ENCODE measurements at regions not wholly inside any gene's neighbourhood (a gene's known extent, or its start where the extent isn't known, plus 50 kb on each side); places are given as distances from the start of the nearest gene placed in this dataset.

GRCh38 chr18:3383381-3383915 lies 66.5 kb upstream of the TGIF1 start (continued):
- 0 out of 2 replicates have a peak, but pooled peaks have one; percentile 21 for TF ChIP-seq PRDM6 (tag by site-specific recombination; IDR thresholded peaks at IDR 0.05)
- no peak for TF ChIP-seq GFI1B (tag by site-specific recombination; IDR thresholded peaks at IDR 0.05)
- TF ChIP-seq SP7 (tag by site-specific recombination; IDR thresholded peaks at IDR 0.05), result peak; percentile 100
- peak; percentile 56; the same call in 1 of the 2 replicates for TF ChIP-seq ZNF843 (tag by site-specific recombination; IDR thresholded peaks at IDR 0.05)
- TF ChIP-seq, protein P1, sequence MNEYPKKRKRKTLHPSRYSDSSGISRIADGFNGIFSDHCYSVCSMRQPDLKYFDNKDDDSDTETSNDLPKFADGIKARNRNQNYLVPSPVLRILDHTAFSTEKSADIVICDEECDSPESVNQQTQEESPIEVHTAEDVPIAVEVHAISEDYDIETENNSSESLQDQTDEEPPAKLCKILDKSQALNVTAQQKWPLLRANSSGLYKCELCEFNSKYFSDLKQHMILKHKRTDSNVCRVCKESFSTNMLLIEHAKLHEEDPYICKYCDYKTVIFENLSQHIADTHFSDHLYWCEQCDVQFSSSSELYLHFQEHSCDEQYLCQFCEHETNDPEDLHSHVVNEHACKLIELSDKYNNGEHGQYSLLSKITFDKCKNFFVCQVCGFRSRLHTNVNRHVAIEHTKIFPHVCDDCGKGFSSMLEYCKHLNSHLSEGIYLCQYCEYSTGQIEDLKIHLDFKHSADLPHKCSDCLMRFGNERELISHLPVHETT (tag by site-specific recombination; IDR thresholded peaks at IDR 0.05), result no peak
- no peak for TF ChIP-seq MZF1 (tag by site-specific recombination; IDR thresholded peaks at IDR 0.05; ENCODE audit: borderline replicate concordance)
- TF ChIP-seq, protein P2, sequence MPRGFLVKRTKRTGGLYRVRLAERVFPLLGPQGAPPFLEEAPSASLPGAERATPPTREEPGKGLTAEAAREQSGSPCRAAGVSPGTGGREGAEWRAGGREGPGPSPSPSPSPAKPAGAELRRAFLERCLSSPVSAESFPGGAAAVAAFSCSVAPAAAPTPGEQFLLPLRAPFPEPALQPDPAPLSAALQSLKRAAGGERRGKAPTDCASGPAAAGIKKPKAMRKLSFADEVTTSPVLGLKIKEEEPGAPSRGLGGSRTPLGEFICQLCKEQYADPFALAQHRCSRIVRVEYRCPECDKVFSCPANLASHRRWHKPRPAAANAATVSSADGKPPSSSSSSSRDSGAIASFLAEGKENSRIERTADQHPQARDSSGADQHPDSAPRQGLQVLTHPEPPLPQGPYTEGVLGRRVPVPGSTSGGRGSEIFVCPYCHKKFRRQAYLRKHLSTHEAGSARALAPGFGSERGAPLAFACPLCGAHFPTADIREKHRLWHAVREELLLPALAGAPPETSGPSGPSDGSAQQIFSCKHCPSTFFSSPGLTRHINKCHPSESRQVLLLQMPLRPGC (tag by site-specific recombination; IDR thresholded peaks at IDR 0.05), result no peak
- no peak for TF ChIP-seq ZNF518A (tag by site-specific recombination; conservative IDR thresholded peaks at IDR 0.05; ENCODE audit: low read depth)
- TF ChIP-seq ZNF221 (tag by site-specific recombination; IDR thresholded peaks at IDR 0.05; ENCODE audit: borderline replicate concordance), result no peak
- TF ChIP-seq KLF1 (tag by site-specific recombination; IDR thresholded peaks at IDR 0.05), result peak; percentile 47; the same call in 1 of the 2 replicates
- TF ChIP-seq ZNF433 (tag by site-specific recombination; IDR thresholded peaks at IDR 0.05; ENCODE audit: low read depth), result no peak
- TF ChIP-seq, protein P3, sequence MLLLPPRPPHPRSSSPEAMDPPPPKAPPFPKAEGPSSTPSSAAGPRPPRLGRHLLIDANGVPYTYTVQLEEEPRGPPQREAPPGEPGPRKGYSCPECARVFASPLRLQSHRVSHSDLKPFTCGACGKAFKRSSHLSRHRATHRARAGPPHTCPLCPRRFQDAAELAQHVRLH (tag by site-specific recombination; IDR thresholded peaks at IDR 0.05), result no peak
- no peak for TF ChIP-seq SALL2 (tag by site-specific recombination; IDR thresholded peaks at IDR 0.05; ENCODE audit: borderline replicate concordance)
- TF ChIP-seq, protein P4, sequence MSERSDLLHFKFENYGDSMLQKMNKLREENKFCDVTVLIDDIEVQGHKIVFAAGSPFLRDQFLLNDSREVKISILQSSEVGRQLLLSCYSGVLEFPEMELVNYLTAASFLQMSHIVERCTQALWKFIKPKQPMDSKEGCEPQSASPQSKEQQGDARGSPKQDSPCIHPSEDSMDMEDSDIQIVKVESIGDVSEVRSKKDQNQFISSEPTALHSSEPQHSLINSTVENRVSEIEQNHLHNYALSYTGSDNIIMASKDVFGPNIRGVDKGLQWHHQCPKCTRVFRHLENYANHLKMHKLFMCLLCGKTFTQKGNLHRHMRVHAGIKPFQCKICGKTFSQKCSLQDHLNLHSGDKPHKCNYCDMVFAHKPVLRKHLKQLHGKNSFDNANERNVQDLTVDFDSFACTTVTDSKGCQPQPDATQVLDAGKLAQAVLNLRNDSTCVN (tag by site-specific recombination; optimal IDR thresholded peaks at IDR 0.05), result no peak
- no peak for TF ChIP-seq ZNF621 (tag by site-specific recombination; IDR thresholded peaks at IDR 0.05)
- no peak for TF ChIP-seq PRDM1 (tag by site-specific recombination; IDR thresholded peaks at IDR 0.05)
- TF ChIP-seq ZXDB (tag by site-specific recombination; IDR thresholded peaks at IDR 0.05), result peak; percentile 65
- 0 out of 2 replicates have a peak, but pooled peaks have one; percentile 52 for TF ChIP-seq KLF17 (tag by site-specific recombination; IDR thresholded peaks at IDR 0.05)
- TF ChIP-seq ZNF26 (tag by site-specific recombination; IDR thresholded peaks at IDR 0.05), result no peak
- no peak for TF ChIP-seq ZBTB1 (tag by site-specific recombination; IDR thresholded peaks at IDR 0.05)
- peak; percentile 23; the same call in 1 of the 2 replicates for TF ChIP-seq ZNF335 (tag by site-specific recombination; conservative IDR thresholded peaks at IDR 0.05)
- TF ChIP-seq ZNF350 (tag by site-specific recombination; IDR thresholded peaks at IDR 0.05), result no peak
- no peak for TF ChIP-seq ZNF670 (tag by site-specific recombination; IDR thresholded peaks at IDR 0.05; ENCODE audit: low read depth)
